Suprapubic skin (tissue), 4 donors: ENCODE measurements at regions not wholly inside any gene's neighbourhood (a gene's known extent, or its start where the extent isn't known, plus 50 kb on each side); places are given as distances from the start of the nearest gene placed in this dataset.

ENCODE experiments used
- DNase-seq, 2 donors: peaks; one replicate each; pipeline ENCODE4 v3.0.0-alpha.2; 2019; ENCODE audit warnings: low spot score in 2 of 2
- H3K27ac ChIP-seq: fragments of 200-600 bp; sonication (generic); one replicate; pipeline ENCODE4 v1.5.1; 2019
- H3K27me3 ChIP-seq: fragments of 200-600 bp; sonication (generic); one replicate; pipeline ENCODE4 v1.5.1; 2019
- H3K36me3 ChIP-seq: fragments of 200-600 bp; sonication (generic); one replicate; pipeline ENCODE4 v1.5.1; 2019
- H3K4me1 ChIP-seq: fragments of 200-600 bp; sonication (generic); one replicate; pipeline ENCODE4 v1.5.1; 2019
- H3K4me3 ChIP-seq: fragments of 200-600 bp; sonication (generic); one replicate; pipeline ENCODE4 v1.5.1; 2019; ENCODE audit warnings: mild to moderate bottlenecking
- H3K9me3 ChIP-seq: fragments of 200-600 bp; sonication (generic); one replicate; pipeline ENCODE4 v1.5.1; 2019
- CTCF ChIP-seq, 2 donors: fragments of 200-600 bp in 1 of 2; fragments of 450-650 bp in 1 of 2; sonication (generic) in 1 of 2; IDR thresholded peaks; one replicate each; pipeline ENCODE4 v1.5.1; 2016 to 2019; ENCODE audit warnings: antibody characterized with exemption in 2 of 2, mild to moderate bottlenecking in 1 of 2, moderate library complexity in 1 of 2
- EP300 ChIP-seq: sonication (generic); formaldehyde crosslinking; IDR thresholded peaks from one replicate; pipeline ENCODE4 v1.6.1; 2017; ENCODE audit warnings: antibody characterized with exemption
- POLR2A ChIP-seq, 2 donors: fragments of 450-650 bp; IDR thresholded peaks; one replicate each; pipeline ENCODE4 v1.6.1; 2017; ENCODE audit warnings: antibody characterized with exemption in 2 of 2, mild to moderate bottlenecking in 2 of 2, moderate library complexity in 2 of 2
- POLR2AphosphoS5 ChIP-seq, 3 donors: sonication (generic); formaldehyde crosslinking; IDR thresholded peaks; one replicate each; pipeline ENCODE4 v1.6.1; 2017; ENCODE audit warnings: antibody characterized with exemption in 3 of 3
- WGBS: methylation state at CpG from one replicate; pipeline ENCODE4 v1.1.5; 2018; 5-methylcytosine and 5-hydroxymethylcytosine counted together

GRCh38 chr14:71327691-71328090 lies 420.4 kb downstream of the PCNX1 start:
- no peak for DNase-seq
- H3K27ac ChIP-seq, result no peak overlapping the region
- H3K4me3 ChIP-seq, result no peak overlapping the region
- no peaks in the 10 kb centered on the region for H3K9me3 ChIP-seq
- no peaks in the 10 kb centered on the region for H3K36me3 ChIP-seq
- H3K4me1 ChIP-seq, result peaks cover 11% of the 10 kb centered on the region
- TF ChIP-seq CTCF (IDR thresholded peaks at IDR 0.05) (no peak), POLR2A (IDR thresholded peaks at IDR 0.05) (no peak), POLR2AphosphoS5 (IDR thresholded peaks at IDR 0.05) (no peak)
- no peaks in the 10 kb centered on the region for H3K27me3 ChIP-seq
- 85% methylated on average over 1 of the region's 1 CpG for WGBS

GRCh38 chr14:71328183-71328582 lies 420.9 kb downstream of the PCNX1 start:
- no peaks in the 10 kb centered on the region for H3K9me3 ChIP-seq
- no peaks in the 10 kb centered on the region for H3K27me3 ChIP-seq
- TF ChIP-seq CTCF (IDR thresholded peaks at IDR 0.05), result no peak
- no peak for TF ChIP-seq POLR2AphosphoS5 (IDR thresholded peaks at IDR 0.05)
- no peak for TF ChIP-seq EP300
- no peak for TF ChIP-seq POLR2A (IDR thresholded peaks at IDR 0.05)
- H3K36me3 ChIP-seq, result no peaks in the 10 kb centered on the region
- no peak overlapping the region for H3K27ac ChIP-seq
- H3K4me1 ChIP-seq, result peaks cover 6% of the 10 kb centered on the region
- no peak overlapping the region for H3K4me3 ChIP-seq
- no peak for DNase-seq

GRCh38 chr14:71328954-71329353 lies 421.7 kb downstream of the PCNX1 start:
- H3K4me3 ChIP-seq, result no peak overlapping the region
- no peak for TF ChIP-seq CTCF (IDR thresholded peaks at IDR 0.05)
- TF ChIP-seq POLR2A (IDR thresholded peaks at IDR 0.05), result no peak
- no peak for TF ChIP-seq EP300
- TF ChIP-seq POLR2AphosphoS5 (IDR thresholded peaks at IDR 0.05), result no peak
- H3K36me3 ChIP-seq, result no peaks in the 10 kb centered on the region
- no peak for DNase-seq
- H3K9me3 ChIP-seq, result no peaks in the 10 kb centered on the region
- H3K27ac ChIP-seq, result no peak overlapping the region
- WGBS, result 95% methylated on average over 5 of the region's 5 CpGs
- no peaks in the 10 kb centered on the region for H3K27me3 ChIP-seq
- no peaks in the 10 kb centered on the region for H3K4me1 ChIP-seq

- WGBS, result 58% methylated on average over 3 of the region's 3 CpGs
- no peaks in the 10 kb centered on the region for H3K4me1 ChIP-seq
- H3K4me3 ChIP-seq, result no peak overlapping the region
- H3K27me3 ChIP-seq, result no peaks in the 10 kb centered on the region
- TF ChIP-seq CTCF (IDR thresholded peaks at IDR 0.05) (no peak), POLR2A (IDR thresholded peaks at IDR 0.05) (no peak), POLR2AphosphoS5 (IDR thresholded peaks at IDR 0.05) (no peak), EP300 (no peak)
- no peak overlapping the region for H3K27ac ChIP-seq
- no peak for DNase-seq
- no peaks in the 10 kb centered on the region for H3K9me3 ChIP-seq
- H3K36me3 ChIP-seq, result no peaks in the 10 kb centered on the region
These were observed 424.1 kb downstream of the PCNX1 start for GRCh38 chr14:71331403-71331802.

GRCh38 chr14:71332476-71332875 lies 425.2 kb downstream of the PCNX1 start:
- no peak for TF ChIP-seq POLR2A (IDR thresholded peaks at IDR 0.05)
- TF ChIP-seq CTCF (IDR thresholded peaks at IDR 0.05), result no peak
- no peak for TF ChIP-seq EP300
- no peak for TF ChIP-seq POLR2AphosphoS5 (IDR thresholded peaks at IDR 0.05)
- Histone ChIP-seq H3K4me3 (no peak overlapping the region), H3K4me1 (no peaks in the 10 kb centered on the region), H3K9me3 (no peaks in the 10 kb centered on the region), H3K36me3 (no peaks in the 10 kb centered on the region), H3K27me3 (no peaks in the 10 kb centered on the region), H3K27ac (no peak overlapping the region)
- DNase-seq, result no peak
